ENCODE measurements at regions not wholly inside any gene's neighbourhood (a gene's known extent, or its start where the extent isn't known, plus 50 kb on each side); places are given as distances from the start of the nearest gene placed in this dataset.

GRCh38 chr12:39240587-39240986 is 202.3 kb downstream of the KIF21A start:
- DNase-seq (ENCODE audit: low read depth) = no peak

DNA sequence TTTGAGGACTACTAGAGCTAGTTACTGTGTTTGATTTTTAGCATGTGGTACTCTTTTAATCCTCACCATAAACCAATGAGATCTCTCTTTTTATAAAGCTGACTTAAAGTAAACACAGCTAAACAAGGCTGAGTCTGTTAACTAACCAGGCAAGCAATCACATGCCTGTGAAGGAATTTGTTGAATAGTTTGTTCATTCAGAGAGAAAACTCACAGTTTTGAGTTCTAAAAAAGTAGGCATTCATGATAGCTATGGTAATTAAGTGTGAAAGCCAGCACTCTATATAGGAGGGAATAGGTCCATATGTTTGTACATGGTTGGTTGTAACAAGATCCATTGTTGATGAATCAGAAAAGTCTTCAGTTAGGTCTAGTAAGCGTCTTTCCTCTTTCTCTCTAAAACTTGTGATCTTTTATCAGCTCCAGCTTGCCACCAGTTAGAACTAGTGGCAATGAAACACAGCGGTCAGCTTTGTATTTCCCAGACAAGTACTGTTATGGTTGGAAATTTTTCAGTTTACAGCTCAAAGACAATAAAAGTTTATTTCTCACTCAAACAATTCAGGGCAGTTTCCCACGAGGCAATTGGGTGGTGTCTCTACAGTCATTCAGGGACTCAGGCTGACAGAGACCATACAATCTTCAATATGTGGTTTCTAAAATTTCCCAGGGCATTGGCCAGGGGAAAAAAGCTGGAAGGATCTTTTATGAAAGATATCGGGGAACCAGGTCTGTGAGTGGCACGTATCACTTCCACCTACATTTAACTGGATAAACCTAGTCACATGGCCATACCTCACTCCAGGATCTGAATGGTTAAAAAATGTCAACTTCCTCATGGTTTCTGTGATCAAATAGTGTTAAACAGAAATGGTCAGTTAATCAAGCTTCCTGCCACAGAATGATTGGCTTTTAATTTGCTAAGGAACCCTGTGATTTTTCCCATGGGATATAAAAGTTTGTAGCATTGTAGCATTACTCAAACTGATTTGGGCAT is 203.1 kb downstream of the KIF21A start:
- DNase-seq (ENCODE audit: low read depth) = no peak

DNA sequence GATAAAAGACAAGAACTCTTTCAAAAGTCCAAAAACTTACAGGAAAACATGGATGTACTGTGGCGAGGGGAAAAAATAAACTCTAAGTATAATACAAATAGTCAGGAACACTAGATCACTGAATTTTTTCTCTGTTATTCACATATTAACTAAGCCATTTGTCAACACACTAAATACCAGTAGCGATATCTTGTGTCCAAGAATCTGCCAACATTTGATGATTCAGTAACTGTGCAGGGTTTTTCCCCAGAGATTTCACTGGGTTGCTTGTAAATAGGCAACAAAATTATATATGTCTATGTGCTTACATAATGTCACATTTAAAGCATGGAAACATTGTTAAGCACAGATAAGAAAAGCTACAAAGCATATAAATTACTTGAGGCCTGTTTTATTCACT is 205.9 kb downstream of the KIF21A start:
- DNase-seq (ENCODE audit: low read depth) = no peak

DNA sequence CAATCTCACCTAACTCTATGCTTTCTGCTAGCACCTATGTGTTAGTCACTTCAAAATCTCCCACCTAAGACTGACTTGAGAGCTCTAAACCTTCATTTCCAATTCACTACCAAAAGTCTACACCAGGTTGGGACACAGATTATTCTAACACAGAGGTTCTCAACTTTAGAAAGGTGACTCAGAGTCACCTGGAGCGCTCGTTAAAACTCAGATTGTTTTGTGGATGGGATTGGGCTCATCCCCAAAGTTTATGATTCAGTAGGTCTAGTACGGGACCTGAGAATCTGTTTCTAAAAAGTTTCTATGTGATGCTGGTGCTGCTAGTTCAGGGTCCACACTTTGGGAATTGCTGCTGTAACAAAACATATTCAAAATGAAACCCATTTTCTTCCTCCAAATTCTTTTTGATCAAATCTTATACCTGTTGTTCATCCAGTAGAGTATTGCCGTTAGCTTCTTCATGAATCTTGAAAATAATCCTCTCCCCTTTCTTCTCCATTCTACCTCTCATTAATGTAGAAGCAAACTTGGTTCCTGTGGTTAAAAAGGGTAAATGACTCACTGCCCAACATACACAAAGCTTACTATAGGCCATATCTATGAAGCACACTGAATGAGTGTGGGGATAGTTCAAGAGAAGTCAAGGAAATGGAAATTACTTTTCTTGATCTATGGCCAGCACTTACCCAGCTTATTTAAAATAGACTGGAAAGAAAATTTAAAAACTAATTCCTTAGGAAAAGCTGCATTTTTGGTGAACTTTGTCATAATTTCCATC is 206.7 kb downstream of the KIF21A start:
- peak; percentile 63 for DNase-seq (ENCODE audit: low read depth)

DNA sequence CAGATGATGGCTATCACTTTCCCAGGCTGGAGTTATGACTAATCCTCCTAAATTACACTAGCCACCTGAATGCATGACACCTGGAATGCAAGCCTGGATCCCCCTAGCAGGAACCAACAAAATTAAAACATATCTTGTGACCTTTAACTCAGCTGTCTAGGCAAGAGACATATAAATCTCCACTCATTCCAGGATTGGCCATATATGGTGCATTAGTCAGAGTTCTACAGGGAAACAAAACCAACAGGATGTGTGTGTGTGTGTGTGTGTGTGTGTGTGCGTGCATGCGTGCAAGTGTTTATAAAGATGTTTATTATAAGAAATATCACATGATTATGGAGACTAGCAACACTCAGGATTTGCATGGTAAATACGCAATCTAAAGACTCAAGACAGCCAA is 212.8 kb downstream of the KIF21A start:
- peak; percentile 68 for DNase-seq (ENCODE audit: low read depth)

DNA sequence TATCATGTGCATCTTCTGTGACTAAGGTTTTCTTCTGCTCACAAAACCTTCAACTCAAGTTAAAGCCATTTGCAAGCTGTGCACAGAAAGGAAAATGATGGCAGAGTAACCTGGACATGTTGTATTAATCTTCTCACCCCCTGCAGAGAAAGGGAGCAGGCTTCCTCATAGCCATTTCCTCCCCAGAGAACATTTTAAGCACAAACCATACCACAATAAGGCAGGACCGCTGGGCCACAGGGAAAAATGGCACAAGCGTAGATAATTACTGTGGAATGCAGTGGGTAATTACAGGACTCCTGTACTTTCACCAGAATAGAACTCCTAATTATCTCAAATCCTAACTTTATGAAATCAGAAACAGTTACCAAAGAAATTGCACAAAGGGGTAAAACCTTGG is 215.7 kb downstream of the KIF21A start:
- DNase-seq (ENCODE audit: low read depth) = no peak

GRCh38 chr12:39224971-39225370 is 217.9 kb downstream of the KIF21A start:
- DNase-seq (ENCODE audit: low read depth) = no peak

DNA sequence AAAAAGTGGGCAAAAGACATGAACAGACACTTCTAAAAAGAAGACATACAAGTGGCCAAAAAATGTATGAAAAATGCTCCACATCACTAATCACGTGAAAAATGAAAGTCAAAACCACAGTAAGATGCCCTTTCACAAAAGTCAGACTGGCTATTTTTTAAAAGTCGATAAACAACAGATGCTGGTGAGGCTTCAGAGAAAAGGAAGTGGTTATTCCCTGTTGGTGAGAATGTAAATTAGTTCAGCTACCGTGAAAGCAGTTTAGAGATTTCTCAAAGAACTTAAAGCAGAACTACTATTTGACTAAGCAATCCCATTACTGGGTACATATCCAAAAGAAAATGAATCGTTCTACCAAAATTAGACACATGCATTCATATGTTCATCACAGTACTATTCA is 237.0 kb downstream of the KIF21A start:
- DNase-seq (ENCODE audit: low read depth) = no peak

GRCh38 chr12:39199351-39199750 is 243.6 kb downstream of the KIF21A start:
- DNase-seq (ENCODE audit: low read depth) = peak; percentile 29

DNA sequence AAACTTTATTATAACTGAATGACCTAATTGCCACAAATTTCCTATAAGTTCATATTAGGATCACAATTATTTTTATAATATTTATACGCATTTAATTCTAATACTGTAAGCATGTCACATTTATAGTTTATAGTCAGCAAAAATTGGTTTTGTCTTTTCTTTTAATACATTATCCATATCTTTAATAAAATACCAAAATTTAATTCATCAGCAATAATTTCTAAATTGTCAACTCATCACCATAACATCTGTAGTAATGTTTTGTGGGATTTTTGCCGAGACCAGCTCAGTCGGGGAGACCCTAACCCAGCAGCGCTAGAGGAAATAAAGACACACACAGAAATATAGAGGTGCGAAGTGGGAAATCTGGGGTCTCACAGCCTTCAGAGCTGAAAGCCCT is 254.2 kb downstream of the KIF21A start:
- no peak for DNase-seq (ENCODE audit: low read depth)

GRCh38 chr12:39186744-39187143 is 256.2 kb downstream of the KIF21A start:
- DNase-seq (ENCODE audit: low read depth) = no peak

- no peak for DNase-seq (ENCODE audit: low read depth)
These were observed 264.1 kb downstream of the KIF21A start for GRCh38 chr12:39178837-39179236.

DNA sequence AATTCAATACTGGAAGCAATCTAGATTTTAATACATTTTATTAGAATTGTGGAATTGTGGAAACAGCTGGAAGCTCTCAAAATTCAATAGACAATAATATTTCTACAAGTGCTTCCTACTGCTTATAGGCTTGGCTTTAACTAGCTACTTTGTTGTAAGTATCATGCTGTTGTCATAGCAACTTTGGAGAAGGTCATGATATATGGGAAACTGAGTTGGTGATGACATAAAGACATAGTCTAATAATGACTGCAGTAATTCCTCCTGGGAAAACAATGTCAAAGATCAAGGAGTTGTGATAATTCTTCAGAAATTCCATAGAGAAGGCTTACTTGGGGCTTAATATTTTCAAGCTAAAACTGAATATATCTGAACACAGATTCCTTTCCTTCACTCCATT is 266.6 kb downstream of the KIF21A start:
- no peak for DNase-seq (ENCODE audit: low read depth)

- DNase-seq (ENCODE audit: low read depth) = no peak
These were observed 268.3 kb upstream of the CPNE8 start for GRCh38 chr12:39173726-39174125.

GRCh38 chr12:39165338-39165737 is 259.9 kb upstream of the CPNE8 start:
- DNase-seq (ENCODE audit: low read depth) = no peak

- DNase-seq (ENCODE audit: low read depth) = no peak
These were observed 256.2 kb upstream of the CPNE8 start for GRCh38 chr12:39161465-39162085.

DNA sequence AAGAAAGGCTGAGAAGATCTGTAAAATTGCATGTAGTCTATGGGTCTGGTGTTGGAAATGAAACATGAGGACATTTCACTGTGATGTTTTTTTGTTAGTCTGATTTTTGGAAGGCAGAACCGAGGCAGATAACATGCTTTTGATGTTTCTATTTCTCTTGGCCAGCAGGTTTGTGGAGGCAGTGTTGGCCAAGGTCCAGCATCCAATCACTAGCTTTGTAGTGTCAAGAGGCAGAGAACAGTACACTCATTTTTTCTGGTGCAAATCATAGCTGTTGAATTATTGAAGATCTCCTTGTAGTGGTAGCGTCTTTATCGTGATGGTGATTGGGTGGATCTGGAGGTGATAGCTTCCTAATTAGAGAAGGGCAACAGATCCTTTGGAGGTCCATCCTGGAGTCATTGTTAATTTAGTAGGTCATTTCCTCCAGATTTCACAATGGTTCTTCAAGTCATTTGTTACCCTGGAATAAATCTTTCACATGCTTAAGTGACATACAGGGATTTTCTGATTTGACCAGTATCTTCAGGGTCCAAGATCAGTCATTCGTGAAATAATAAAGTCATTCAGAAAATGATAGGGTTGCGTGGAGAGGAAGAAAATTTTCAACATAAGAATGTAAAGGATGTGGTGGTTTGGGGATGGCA is 252.4 kb upstream of the CPNE8 start:
- DNase-seq (ENCODE audit: low read depth) = no peak

DNA sequence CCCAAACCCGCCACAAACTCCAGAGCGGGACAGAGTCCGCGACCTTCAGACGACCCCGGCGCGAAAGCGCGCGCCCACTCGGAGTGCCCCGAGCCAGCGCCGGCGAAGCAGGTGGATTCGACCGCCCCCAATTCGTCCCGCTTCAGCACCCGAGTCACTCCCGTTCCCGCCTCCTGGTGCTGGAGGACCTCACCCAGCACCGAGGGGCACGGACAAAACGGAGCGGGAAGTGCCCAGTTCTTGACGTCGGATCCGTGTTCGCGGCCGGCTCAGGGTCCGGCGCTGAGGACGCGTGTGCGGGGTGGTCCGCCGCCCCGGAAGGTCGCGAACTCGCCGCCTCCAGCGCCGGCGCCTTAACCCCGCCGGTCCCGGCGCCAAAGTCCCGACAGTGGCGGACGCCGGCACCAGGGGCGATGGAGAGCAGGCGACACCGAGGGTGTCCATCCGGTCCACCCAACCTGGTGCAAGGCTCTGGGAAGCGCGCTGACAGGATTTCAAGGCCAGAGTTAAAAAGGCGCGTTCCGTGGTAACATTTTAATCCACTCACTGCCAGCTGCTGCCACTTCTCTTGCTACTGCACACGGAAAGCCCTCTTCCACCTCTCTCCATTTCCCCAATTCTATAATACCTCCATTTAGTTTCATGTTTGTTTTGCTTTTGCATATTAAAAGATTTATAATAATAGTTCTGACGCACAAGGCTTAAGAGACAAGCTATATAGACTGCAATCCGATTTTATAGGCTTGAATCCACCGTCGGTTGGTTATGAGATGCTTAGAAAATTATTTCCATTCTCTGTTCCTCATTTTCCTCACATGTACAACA is 240.0 kb upstream of the CPNE8 start:
- no peak for DNase-seq (ENCODE audit: low read depth)

GRCh38 chr12:39144613-39145061 is 239.2 kb upstream of the CPNE8 start:
- DNase-seq (ENCODE audit: low read depth) = no peak

DNA sequence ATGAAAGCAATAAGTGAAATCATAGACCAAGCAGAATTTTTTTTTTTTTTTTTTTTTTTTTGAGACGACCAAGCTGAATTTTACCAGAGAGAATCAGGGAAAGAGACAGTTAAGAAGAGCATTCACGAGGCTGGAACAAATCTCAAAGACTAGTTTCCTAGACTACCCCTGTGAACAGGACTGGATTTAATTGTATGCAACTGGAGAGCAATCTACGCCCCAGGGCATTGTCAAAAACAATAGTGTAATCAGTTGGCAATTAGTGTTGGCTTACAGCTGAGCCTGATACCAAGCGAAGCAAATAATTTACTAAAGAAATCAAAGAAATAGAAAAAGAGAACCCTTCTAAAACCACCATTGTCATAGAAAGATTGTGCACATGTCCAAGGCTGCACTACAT is 232.9 kb upstream of the CPNE8 start:
- DNase-seq (ENCODE audit: low read depth) = no peak

All from HT1080 (cell line).